ENCODE measurements at regions not wholly inside any gene's neighbourhood (a gene's known extent, or its start where the extent isn't known, plus 50 kb on each side); places are given as distances from the start of the nearest gene placed in this dataset.
A peak's percentile ranks its signal among the peaks of the same experiment; 100 is the strongest.

- no peak overlapping the region for H3K4me3 ChIP-seq
- no peaks in the 10 kb centered on the region for H3K4me1 ChIP-seq (replicated peaks)
- H3K27me3 ChIP-seq (replicated peaks; ENCODE audit: insufficient read depth): no peaks in the 10 kb centered on the region
- H3K9me3 ChIP-seq: no peaks in the 10 kb centered on the region
- no peak for TF ChIP-seq POLR2A (IDR thresholded peaks at IDR 0.05)
- TF ChIP-seq CTCF (IDR thresholded peaks at IDR 0.05): no peak
- TF ChIP-seq POLR2AphosphoS5 (IDR thresholded peaks at IDR 0.05): no peak
- H3K36me3 ChIP-seq: no peaks in the 10 kb centered on the region
- H3K27ac ChIP-seq: no peak overlapping the region
- no peak for DNase-seq (ENCODE audit: low spot score)
- whole genome bisulfite sequencing: 78% methylated on average over 7 of the region's 7 CpGs
- intact Hi-C loops (cut with DNase I): loop anchor here (10.0 kb wide), 2 partner anchors 94 to 244 kb away; partner anchors contain the start of gene IRS2
These were observed 242.6 kb upstream of the IRS2 start for GRCh38 chr13:110028838-110029621.

GRCh38 chr13:110028311-110028710 is 241.9 kb upstream of the IRS2 start:
- Histone ChIP-seq H3K36me3 (no peaks in the 10 kb centered on the region), H3K9me3 (no peaks in the 10 kb centered on the region)
- 58% methylated on average over 4 of the region's 4 CpGs for WGBS

GRCh38 chr13:110027470-110028240 is 241.3 kb upstream of the IRS2 start:
- H3K27me3 ChIP-seq (replicated peaks; ENCODE audit: insufficient read depth): no peaks in the 10 kb centered on the region
- no peak for TF ChIP-seq CTCF (IDR thresholded peaks at IDR 0.05)
- TF ChIP-seq POLR2AphosphoS5 (IDR thresholded peaks at IDR 0.05): no peak
- no peak for TF ChIP-seq POLR2A (IDR thresholded peaks at IDR 0.05)
- DNase-seq (ENCODE audit: low spot score): no peak
- H3K4me3 ChIP-seq: no peak overlapping the region
- no peak overlapping the region for H3K27ac ChIP-seq
- no peaks in the 10 kb centered on the region for H3K36me3 ChIP-seq
- 84% methylated on average over 8 of the region's 8 CpGs for WGBS
- H3K9me3 ChIP-seq: no peaks in the 10 kb centered on the region
- H3K4me1 ChIP-seq (replicated peaks): no peaks in the 10 kb centered on the region
- intact Hi-C loops (cut with DNase I): loop anchor here (10.0 kb wide), 2 partner anchors 93 to 243 kb away; partner anchors contain the start of gene IRS2

More at GRCh38 chr13:110028311-110028710, 241.9 kb upstream of the IRS2 start:
- H3K4me1 ChIP-seq (replicated peaks): no peaks in the 10 kb centered on the region
- no peak overlapping the region for H3K4me3 ChIP-seq
- DNase-seq (ENCODE audit: low spot score): no peak
- intact Hi-C loops (cut with DNase I): loop anchor here (10.0 kb wide), 2 partner anchors 94 to 244 kb away; partner anchors contain the start of gene IRS2
- no peak overlapping the region for H3K27ac ChIP-seq
- TF ChIP-seq CTCF (IDR thresholded peaks at IDR 0.05): no peak
- no peak for TF ChIP-seq POLR2A (IDR thresholded peaks at IDR 0.05)
- H3K27me3 ChIP-seq (replicated peaks; ENCODE audit: insufficient read depth): no peaks in the 10 kb centered on the region

- 0% methylated on average over 1 of the region's 1 CpG for WGBS
- Histone ChIP-seq H3K9me3 (no peaks in the 10 kb centered on the region), H3K36me3 (no peaks in the 10 kb centered on the region), H3K27me3 (replicated peaks; ENCODE audit: insufficient read depth) (no peaks in the 10 kb centered on the region), H3K4me3 (no peak overlapping the region), H3K4me1 (replicated peaks) (no peaks in the 10 kb centered on the region), H3K27ac (peak overlapping the region; percentile 51 to 61)
- intact Hi-C loops (cut with DNase I): loop anchor here (10.0 kb wide), 2 partner anchors 90 to 240 kb away; partner anchors contain the start of gene IRS2
- no peak for TF ChIP-seq CTCF (IDR thresholded peaks at IDR 0.05)
- no peak for TF ChIP-seq POLR2A (IDR thresholded peaks at IDR 0.05)
- TF ChIP-seq POLR2AphosphoS5 (IDR thresholded peaks at IDR 0.05): no peak
- DNase-seq (ENCODE audit: low spot score): no peak
These were observed 238.2 kb upstream of the IRS2 start for GRCh38 chr13:110024645-110024980.
